Lung (tissue), 11 donors: ENCODE measurements at regions not wholly inside any gene's neighbourhood (a gene's known extent, or its start where the extent isn't known, plus 50 kb on each side); places are given as distances from the start of the nearest gene placed in this dataset.

Experiments used
- ATAC-seq: fragments of 200-7000 bp; cut with Tn5 transposase; one replicate; pipeline ENCODE4 v1.9.1; 2020; ENCODE audit warnings: moderate number of reproducible peaks; ENCODE audit not compliant: insufficient read depth, low FRiP score
- DNase-seq, 3 donors: peaks; one replicate each; pipeline ENCODE4 v3.0.0-alpha.2; 2013 to 2017
- H3K27ac ChIP-seq, 2 donors: one replicate each; pipeline ENCODE4 v1.5.1; 2013; ENCODE audit warnings: mild to moderate bottlenecking in 2 of 2, moderate library complexity in 2 of 2, control low read depth in 1 of 2, inconsistent platforms in 1 of 2, low read depth in 1 of 2, low read length in 1 of 2
- H3K27me3 ChIP-seq, 3 donors: one replicate each; pipeline ENCODE4 v1.5.1; 2013; ENCODE audit warnings: low read length in 2 of 3; ENCODE audit not compliant: control insufficient read depth in 3 of 3, insufficient read depth in 3 of 3
- H3K36me3 ChIP-seq, 4 donors: one replicate each; pipeline ENCODE4 v1.5.1; 2013; ENCODE audit warnings: low read length in 4 of 4, mild to moderate bottlenecking in 1 of 4, moderate library complexity in 1 of 4; ENCODE audit not compliant: control insufficient read depth in 4 of 4, insufficient read depth in 4 of 4
- H3K4me1 ChIP-seq, 5 donors: one replicate each; pipeline ENCODE4 v1.5.1; 2013; ENCODE audit warnings: low read length in 5 of 5, mild to moderate bottlenecking in 2 of 5, moderate library complexity in 1 of 5; ENCODE audit not compliant: control insufficient read depth in 5 of 5, insufficient read depth in 5 of 5
- H3K4me3 ChIP-seq: one replicate; pipeline ENCODE4 v1.5.1; 2013; ENCODE audit warnings: mild to moderate bottlenecking, control low read depth, moderate library complexity
- H3K9ac ChIP-seq, 2 donors: one replicate each; pipeline ENCODE4 v1.5.1; 2013; ENCODE audit warnings: low read length in 2 of 2, control low read depth in 1 of 2; ENCODE audit not compliant: insufficient read depth in 1 of 2
- H3K9me3 ChIP-seq, 4 donors: one replicate each; pipeline ENCODE4 v1.5.1; 2013; ENCODE audit warnings: low read length in 3 of 4, mild to moderate bottlenecking in 1 of 4, moderate library complexity in 1 of 4; ENCODE audit not compliant: control insufficient read depth in 4 of 4, insufficient read depth in 3 of 4
- WGBS, 2 donors: extraction: QIAGEN DNeasy Blood & Tissue Kit; methylation state at CpG; one replicate each; pipeline ENCODE4 v1.1.7; 2013; 5-methylcytosine and 5-hydroxymethylcytosine counted together
- TF ChIP-seq, protein P1 (sequence below): IDR thresholded peaks from 2 replicates; pipeline ENCODE4 v1.5.1; 2012; ENCODE audit warnings: mild to moderate bottlenecking; ENCODE audit errors: control extremely low read depth, extremely low read depth
- donor health status: control.
- donor health status: control.
- donor health status: Bipolar disorder and iron deficiency.
- donor health status: healthy.
- donor health status: DM: yes; HTN: yes; CAD: no.

DNA sequence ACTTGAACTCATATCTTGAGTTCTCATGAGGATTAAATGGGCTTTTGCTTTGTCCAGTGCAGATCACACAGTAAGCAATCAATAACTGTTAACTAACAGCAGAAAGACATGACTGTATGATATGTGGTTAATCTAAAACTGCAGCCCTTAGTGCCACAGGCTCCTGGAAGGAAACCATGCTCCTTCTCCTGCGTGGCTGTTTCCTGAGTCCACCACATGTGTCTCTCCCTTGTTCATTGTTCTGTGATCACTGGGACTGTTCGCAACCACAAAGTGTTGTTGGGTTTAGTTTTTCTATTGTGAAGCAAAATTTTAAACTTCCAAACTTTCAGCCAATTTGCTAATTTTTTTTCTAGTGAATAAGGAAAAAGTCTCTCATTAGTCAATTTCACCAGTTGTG, 130.9 kb upstream of the PTPRM start:
- Histone ChIP-seq H3K4me1 (no peaks in the 10 kb centered on the region), H3K27ac (no peak overlapping the region), H3K9ac (no peak overlapping the region), H3K27me3 (no peaks in the 10 kb centered on the region), H3K36me3 (no peaks in the 10 kb centered on the region), H3K4me3 (no peak overlapping the region), H3K9me3 (no peaks in the 10 kb centered on the region)
- TF ChIP-seq, protein P1, sequence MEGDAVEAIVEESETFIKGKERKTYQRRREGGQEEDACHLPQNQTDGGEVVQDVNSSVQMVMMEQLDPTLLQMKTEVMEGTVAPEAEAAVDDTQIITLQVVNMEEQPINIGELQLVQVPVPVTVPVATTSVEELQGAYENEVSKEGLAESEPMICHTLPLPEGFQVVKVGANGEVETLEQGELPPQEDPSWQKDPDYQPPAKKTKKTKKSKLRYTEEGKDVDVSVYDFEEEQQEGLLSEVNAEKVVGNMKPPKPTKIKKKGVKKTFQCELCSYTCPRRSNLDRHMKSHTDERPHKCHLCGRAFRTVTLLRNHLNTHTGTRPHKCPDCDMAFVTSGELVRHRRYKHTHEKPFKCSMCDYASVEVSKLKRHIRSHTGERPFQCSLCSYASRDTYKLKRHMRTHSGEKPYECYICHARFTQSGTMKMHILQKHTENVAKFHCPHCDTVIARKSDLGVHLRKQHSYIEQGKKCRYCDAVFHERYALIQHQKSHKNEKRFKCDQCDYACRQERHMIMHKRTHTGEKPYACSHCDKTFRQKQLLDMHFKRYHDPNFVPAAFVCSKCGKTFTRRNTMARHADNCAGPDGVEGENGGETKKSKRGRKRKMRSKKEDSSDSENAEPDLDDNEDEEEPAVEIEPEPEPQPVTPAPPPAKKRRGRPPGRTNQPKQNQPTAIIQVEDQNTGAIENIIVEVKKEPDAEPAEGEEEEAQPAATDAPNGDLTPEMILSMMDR: no peak
- DNase-seq: no peak
- no peak for ATAC-seq
- 33 to 48% methylated on average over 2 of the region's 2 CpGs for WGBS, 2 donors

DNA sequence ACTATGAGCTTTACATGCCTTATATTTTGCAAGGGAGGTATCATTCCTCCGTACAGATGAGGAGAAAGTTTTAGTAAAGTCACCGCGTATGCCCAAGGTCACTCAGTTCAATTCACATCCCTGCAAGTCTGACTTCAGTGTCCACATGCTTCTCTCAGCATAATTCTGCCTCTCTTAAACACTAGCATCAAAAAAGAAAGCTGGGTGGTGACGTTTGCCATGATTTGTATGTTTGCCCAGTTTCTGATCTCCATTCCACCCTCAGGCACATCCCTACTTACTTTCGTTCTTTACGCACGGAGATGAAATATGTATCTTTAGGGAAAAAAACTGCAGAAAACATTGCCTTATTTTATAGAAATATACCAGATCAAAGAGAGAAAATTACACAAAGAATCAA, 129.2 kb upstream of the PTPRM start:
- no peaks in the 10 kb centered on the region for H3K9me3 ChIP-seq
- no peak overlapping the region for H3K27ac ChIP-seq
- H3K4me1 ChIP-seq: no peaks in the 10 kb centered on the region
- no peak overlapping the region for H3K9ac ChIP-seq
- H3K36me3 ChIP-seq: no peaks in the 10 kb centered on the region
- DNase-seq (no peak), ATAC-seq (no peak)
- TF ChIP-seq, protein P1: no peak
- no peak overlapping the region for H3K4me3 ChIP-seq
- no peaks in the 10 kb centered on the region for H3K27me3 ChIP-seq
- 80 to 92% methylated on average over 7 of the region's 7 CpGs for WGBS, 2 donors

DNA sequence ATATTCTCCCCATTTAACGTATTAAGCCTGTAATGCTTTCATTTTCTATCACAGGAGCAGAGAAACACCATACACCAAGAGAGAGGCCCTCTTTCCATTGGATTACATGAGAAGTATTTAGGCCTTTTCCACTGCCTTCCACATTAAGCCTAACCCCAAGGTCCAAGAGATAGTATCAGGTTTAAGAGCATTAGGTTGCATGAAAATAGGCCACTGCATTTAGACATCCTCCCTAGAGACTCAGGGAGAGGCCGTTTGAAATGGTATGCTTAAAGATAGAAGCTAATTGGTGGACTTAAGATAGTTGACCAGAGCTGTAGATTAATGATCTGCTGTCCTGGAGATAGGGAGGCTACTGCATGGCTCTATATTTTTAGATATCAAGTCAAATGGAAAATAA, 128.5 kb upstream of the PTPRM start:
- 72 to 77% methylated on average over 2 of the region's 2 CpGs for WGBS, 2 donors
- no peak for ATAC-seq

More for the DNA sequence above, 128.5 kb upstream of the PTPRM start:
- no peak for DNase-seq
- Histone ChIP-seq H3K27me3 (no peaks in the 10 kb centered on the region), H3K9me3 (no peaks in the 10 kb centered on the region), H3K4me3 (no peak overlapping the region), H3K27ac (no peak overlapping the region), H3K9ac (no peak overlapping the region), H3K4me1 (no peaks in the 10 kb centered on the region), H3K36me3 (no peaks in the 10 kb centered on the region)
- TF ChIP-seq, protein P1: no peak
